ENCODE measurements at regions not wholly inside any gene's neighbourhood (a gene's known extent, or its start where the extent isn't known, plus 50 kb on each side); places are given as distances from the start of the nearest gene placed in this dataset.

DNA sequence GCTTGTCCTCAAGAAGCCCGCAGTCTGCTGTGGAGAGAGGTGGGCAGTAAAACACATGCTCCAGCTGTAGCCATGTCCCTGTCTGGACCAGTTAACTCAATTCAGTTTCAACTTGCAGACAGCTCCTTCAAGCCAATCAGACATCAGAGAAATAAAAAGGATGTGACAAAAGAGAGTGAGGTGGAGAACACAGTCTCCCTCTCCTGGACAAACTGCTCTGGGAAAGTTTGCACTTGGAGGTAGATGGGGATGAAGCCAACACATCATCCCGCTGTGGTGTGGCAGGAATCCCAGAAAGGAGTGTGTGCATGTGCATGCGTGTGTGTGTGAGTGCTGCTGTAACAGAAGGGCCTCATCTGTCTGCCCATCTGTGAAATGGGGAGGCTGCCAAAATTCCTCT is 358.6 kb upstream of the ASIC2 start:
- TF ChIP-seq, protein P1, sequence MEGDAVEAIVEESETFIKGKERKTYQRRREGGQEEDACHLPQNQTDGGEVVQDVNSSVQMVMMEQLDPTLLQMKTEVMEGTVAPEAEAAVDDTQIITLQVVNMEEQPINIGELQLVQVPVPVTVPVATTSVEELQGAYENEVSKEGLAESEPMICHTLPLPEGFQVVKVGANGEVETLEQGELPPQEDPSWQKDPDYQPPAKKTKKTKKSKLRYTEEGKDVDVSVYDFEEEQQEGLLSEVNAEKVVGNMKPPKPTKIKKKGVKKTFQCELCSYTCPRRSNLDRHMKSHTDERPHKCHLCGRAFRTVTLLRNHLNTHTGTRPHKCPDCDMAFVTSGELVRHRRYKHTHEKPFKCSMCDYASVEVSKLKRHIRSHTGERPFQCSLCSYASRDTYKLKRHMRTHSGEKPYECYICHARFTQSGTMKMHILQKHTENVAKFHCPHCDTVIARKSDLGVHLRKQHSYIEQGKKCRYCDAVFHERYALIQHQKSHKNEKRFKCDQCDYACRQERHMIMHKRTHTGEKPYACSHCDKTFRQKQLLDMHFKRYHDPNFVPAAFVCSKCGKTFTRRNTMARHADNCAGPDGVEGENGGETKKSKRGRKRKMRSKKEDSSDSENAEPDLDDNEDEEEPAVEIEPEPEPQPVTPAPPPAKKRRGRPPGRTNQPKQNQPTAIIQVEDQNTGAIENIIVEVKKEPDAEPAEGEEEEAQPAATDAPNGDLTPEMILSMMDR (IDR thresholded peaks at IDR 0.05) = no peak
- TF ChIP-seq POLR2A (IDR thresholded peaks at IDR 0.05) = no peak

Data from Peyer's patch (tissue), 4 donors.